ENCODE measurements at regions not wholly inside any gene's neighbourhood (a gene's known extent, or its start where the extent isn't known, plus 50 kb on each side); places are given as distances from the start of the nearest gene placed in this dataset.
A peak's percentile ranks its signal among the peaks of the same experiment; 100 is the strongest.
"Not testable (repeated sequence)": the region's sequence is repeated elsewhere in the genome, so short reads cannot be mapped to it uniquely, and the experiment has no call there.

DNA sequence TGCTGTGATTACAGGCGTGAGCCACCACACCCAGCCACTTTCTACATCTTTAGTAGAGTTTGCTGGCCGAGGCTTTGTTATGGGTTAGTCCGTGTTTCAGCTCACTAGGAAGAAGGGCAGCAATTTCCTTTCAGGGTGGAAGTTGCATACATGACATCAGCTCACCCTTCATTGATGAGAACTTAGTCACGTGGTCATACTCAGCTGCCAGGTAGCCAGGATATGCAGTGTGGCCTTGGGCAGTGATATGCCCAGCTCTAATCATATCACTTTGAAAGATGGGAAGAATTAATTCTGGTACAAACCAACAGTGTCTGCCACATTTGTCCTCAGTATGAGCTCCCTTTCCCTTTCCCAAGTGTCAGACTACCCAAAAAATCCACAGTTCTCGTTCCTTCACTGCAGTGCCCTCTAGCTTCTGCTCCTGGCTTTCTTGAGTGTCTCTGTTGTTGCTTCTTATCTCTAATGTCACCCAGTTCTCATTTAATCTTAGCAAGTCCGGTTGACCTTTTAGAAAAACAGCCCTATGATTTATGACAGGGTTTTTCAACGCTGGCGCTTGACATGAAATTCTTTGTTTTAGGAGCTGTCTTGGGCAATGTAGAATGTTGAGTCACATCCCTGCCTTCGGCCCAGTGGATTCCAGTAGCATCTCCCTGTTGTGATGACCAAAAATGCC, 108.7 kb upstream of the ITGB1 start:
- DNase-seq = peak; percentile 76

DNA sequence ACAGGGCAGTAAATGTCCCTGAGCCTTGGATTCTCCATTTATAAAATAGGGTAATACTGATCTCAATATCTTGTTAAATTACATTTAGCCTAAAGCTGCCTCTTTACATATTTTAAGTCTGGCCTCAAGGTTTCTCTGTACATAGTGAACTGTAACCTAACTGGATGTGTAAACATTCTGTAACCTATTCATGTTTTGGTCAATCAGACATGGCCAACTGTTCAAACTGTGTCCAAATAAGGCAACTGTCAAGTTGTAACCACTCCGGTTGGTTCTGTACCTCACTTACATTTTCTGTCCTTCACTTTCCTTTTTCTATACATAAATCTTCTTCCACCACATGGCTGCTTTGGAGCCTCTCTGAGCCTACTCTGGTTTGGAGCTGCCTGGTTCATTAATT, 107.1 kb upstream of the ITGB1 start:
- no peak for DNase-seq

DNA sequence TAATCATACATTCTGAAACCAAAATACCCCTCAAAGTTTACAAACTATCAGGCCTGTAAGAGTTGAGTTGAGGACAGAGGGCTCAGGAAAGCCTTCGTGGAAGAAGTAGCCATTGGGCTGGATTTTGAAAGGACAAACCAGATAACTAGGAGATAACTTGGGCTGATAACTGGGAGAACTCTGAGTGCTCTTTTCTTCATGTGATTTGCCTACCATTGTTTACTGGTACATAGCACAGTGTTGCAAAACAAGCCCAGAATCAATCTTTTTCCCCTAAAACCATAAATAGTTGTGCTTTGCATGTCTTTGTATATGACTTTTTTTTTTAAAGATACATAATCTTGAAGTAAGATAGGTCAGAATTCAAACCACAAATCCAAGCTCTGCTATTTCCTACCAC, 106.7 kb upstream of the ITGB1 start:
- no peak for DNase-seq

DNA sequence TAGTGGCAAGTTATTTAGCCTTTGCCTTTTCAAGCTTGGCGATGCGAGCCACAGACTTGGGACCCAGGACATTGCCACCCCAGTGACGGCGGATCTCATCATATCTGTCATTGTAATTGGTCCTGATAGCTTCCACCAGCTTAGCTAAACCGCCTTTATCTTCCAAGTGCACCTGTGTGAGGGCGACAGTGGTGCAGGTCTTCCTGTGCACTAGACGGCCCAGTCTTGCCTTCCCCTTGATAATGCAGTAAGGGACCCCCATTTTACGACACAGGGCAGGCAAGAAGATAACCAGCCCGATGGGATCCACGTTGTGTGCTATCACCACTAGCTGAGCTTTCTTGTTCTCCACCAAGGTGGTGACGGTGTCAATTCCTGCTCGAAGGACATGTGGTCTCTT, 99.6 kb upstream of the ITGB1 start:
- DNase-seq = no peak

DNA sequence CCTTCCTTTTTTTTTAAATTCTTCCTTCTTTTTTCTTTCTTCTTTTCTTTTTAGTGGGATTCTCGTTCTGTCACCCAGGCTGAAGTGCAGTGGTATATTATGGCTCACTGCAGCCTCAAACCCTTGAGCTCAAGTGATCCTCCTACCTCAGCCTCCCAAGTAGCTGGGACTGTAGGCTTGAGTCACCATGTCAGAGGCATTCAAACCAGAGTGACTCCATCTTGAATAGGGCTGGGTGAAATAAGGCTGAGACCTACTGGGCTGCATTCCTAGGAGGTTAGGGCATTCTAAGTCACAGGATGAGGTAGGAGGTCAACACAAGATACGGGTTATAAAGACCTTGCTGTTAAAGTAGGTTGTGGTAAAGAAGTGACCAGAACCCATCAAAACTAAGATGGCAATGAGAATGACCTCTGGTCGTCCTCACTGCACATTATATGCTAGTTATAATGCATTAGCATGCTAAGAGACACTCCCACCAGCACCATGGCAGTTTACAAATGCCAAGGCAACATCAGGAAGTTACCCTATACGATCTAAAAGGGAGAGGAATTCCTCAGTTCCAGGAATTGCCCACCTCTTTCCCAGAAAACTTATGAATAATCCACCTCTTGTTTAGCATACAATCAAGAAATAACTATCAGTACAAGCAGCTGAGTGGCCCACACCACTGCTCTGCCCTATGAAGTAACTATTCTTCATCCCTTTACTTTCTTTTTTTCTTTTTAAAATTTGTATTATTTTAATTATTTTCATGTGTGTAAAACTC, 99.0 kb upstream of the ITGB1 start:
- DNase-seq = no peak

DNA sequence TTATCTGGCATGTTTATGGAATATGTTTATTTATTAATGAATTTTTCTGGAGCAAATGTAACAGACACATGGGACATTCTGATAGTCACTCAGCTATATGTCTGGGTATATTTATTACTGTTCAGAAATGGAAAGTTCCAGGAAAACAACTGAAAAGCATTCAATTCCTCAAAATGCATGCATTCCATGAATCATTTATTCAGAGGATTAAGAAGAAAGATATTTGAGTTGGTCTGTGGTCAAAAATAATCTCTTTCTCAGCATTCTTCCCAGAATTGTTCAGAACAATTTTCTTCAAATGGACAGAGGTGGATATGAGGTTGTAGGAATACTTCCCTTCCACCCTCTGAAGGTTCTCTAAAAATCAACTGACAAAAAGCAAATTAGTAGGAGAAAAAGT, 97.6 kb upstream of the ITGB1 start:
- peak; percentile 84 for DNase-seq

DNA sequence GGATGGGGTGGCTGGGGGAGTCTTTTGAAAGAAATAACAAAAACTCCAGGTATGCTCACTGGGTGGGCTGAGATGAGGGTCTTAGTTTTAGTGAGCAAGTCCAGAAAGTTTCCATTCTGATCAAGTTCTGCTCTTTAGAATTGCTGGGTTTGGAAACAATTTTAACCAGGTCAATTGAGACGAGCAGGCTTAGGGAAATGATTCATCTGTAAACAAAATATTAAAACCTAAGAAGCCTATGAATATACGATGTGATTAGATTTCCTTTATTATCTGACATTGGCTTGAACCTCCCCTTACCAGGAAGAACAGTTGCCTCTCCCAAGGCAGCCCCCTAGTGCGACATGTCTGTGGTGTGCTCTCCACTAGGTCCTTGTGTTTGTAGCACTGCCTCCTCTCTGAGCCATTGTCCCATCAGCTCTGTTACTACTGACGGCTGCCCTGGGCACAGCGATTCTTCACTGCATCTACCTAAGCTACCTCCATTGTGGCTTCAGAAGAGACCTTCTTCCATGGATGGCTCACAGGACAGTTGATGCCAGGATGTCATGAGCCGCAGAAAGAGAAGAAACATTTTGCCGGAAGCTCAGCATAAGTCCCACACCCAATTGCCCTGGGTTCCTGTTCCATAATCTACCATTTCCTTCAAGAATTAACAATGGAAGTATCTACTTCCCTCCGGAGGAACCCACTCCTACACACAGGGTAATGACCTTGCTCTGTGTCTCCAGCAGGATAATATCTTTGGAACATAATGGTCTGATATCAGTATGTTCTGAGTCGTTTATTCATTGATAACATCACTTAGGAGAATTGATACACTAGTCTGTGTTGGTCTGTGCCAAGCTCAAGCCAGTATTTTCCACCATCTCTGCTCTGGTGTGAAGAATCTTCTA, 95.1 kb upstream of the ITGB1 start:
- DNase-seq = no peak

DNA sequence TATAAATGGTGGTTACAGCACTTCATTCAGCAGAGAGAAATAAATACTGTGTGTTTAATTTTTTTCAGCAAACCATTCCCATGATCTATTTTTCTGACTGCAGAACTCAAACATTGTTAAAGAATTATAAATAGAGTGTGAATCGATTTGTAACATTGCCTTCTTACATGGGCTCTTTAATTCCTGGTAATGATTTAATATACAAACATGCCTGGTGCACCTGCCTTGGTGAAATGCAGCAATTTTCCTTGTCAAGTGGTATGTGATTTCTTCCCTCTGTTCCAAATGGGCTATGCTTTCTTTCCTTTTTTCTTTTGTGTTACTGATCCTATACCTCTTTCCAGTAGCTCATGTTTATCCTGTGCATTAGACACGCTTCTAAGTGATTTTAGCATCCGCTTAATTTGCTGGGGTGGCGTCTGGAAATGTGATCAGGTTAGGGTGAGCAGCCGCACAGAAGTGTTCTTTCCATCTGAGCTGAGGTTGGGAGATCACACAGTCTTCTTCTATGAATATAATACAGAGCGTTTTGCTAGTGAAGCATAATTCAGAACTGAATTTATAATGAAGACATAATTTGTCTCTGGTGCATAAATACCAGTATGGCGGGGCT, 94.3 kb upstream of the ITGB1 start:
- no peak for DNase-seq

DNA sequence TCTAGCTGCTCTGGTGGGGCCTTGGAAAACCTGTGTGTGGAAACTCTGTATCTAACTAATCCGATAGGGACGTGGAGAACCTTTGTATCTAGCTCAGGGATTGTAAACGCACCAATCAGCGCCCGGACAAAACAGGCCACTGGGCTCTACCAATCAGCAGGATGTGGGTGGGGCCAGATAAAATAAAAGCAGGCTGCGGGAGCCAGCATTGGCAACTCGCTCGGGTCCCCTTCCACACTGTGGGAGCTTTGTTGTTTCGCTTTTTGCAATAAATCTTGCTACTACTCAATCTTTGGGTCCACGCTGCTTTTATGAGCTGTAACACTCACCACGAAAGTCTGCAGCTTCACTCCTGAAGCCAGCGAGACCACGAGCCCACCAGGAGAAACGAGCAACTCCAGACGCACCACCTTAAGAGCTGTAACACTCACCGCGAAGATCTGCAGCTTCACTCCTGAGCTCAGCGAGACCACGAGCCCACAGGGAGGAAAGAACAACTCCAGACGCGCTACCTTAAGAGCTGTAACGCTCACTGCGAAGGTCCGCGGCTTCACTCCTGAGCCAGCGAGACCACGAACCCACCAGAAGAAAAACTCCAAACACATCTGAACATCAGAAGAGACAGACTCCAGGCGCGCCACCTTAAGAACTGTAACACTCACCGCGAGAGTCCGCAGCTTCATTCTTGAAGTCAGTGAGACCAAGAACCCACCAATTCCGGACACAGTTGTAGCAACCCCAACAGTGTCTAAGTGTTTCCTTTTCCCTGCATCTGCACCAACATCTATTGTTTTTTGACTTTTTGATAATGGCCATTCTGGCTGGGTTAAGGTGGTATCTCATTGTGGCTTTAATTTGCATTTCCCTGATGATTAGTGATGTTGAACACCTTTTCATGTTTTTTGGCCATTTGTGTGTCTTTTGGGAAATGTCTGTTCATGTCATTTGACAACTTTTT, 92.2 kb upstream of the ITGB1 start:
- DNase-seq = not testable (repeated sequence)

DNA sequence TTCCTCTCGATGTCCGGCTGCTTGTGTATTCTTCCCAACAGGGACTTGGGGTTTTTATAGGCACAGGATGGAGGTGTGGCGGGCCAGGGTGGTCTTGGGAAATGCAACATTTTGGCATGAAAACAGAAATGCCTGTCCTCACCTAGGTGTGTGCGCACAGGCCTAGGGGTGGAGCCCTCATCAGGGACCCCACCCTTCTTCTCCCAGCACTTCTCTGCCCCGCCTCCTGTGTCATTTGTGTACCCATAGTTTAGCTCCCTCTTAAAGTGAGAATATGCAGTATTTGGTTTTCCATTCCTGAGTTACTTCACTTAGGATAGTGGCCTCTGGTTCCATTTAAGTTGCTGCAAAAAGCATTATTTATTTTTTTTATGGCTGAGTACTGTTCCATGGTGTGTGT, 90.2 kb upstream of the ITGB1 start:
- DNase-seq = no peak

DNA sequence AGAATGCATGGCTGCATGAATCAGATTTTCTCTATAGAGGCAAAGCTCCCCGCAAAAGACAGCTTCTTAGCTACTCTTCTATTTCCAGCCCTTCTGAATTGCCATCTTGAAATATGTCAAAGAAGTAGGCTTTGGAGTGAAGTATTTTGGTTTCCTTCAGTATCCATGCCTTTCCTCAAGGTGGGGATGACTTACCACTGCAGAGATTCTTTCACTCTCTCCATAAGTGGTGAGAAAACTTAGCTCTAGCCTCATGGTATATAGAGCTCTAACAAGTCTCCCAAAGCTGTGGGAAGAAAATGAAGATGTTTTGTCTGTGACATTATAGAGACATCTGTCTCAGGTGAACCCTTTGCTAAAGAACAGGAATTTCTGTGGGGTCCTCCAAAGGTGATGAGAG, 89.6 kb upstream of the ITGB1 start:
- DNase-seq = no peak

DNA sequence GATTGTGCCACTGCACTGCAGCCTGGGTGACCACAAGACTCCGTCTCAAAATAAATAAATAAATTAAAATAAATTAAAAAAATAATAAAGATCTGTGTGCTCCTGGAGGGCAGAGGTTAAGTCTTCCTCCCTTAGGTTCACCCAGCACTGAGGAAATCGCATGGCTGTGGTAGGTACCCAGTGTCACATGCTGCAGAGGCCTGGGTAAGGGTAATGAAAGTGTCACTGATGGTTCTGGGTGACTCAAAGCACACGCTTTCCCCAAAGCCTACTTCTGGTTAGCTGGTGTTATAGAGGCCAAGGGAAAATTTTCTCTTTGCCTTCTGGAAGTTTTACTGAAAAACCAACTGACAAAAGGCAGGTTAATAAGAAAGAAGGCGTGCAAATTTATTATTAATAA, 88.8 kb upstream of the ITGB1 start:
- DNase-seq = no peak

DNA sequence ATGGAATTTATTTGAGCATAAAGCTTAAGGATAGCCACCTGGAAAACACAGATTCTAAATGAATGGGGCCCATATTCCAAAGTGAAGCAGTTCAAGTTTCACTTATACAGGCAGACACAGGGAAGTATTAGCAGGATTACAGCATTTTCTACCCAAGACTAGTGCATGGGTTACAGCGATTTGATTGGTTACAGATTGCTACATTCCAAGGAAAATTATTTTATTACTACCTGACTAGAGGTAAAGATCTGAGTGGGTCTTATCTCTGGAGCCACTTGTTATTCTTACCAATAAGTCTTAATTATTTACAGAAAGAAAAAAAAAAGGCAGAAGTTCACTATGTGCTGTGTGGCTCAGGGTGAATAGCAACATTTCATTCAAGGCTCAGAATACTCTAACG, 87.4 kb upstream of the ITGB1 start:
- DNase-seq = no peak

DNA sequence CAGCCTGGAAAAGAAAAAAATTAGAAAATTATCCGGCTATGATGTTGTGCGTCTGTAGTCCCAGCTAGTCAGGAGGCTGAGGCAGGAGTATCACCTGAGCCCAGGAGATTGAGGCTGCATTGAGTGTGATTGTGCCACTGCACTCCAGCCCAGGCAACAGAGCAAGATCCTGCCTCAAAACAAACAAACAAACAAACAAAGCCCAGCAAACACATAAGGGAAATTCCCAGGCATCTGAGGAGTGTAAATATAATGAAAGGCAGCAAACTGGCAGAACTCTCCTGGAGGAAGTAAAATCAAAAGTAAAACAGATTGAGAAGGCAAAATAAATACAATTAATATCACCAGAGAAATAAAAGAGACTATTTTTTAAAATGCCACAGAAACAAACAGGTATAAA, 84.5 kb upstream of the ITGB1 start:
- no peak for DNase-seq

DNA sequence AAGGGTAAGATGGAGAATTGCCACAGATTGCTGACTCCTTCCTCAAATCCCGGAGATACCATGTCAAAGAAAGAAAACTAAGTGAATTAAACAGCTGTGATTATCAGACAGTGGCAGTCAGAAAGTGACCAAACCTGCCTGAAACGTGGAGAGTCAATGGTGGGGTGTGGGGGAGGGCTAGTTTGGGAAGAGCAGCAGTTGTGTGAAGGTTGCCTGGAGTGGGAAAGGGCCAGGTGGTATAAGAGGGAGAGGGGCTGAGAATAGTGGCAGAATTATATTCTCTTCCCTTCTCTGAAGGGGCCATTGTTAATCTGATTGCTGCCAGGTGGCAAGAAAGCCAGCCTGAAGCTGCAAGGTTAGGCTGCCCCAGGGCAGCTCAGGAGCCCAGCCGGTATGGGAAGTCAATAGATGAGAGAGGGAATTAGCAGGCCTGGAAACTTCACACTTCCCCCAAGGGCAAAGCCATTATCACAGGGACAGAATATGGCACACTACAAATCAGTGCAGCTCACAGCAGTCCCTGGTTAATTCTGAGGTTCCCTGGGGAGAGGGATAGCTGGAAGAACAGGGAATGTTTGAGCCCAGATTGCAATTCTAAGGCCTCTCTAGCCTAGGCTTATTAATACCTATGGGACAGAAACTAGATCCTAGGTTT, 83.9 kb upstream of the ITGB1 start:
- DNase-seq = no peak

DNA sequence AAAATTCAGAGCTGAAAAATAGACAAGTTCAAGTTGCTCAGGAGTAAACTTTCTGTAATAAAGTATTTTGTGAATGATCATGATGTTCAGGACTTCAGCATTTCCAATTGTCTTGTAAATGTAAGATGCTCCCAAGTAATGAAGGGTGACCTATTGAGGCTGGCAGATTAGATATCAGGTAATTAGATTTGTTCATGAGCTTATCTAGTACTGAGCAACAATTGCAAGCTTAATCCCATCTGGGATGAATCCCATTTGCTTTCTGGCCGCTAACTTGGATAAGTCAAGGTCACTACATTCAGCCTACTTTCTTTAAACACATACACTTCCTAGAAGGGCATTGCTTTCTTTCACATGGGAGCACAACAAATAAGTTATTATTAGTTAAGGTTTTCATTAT, 82.4 kb upstream of the ITGB1 start:
- no peak for DNase-seq

DNA sequence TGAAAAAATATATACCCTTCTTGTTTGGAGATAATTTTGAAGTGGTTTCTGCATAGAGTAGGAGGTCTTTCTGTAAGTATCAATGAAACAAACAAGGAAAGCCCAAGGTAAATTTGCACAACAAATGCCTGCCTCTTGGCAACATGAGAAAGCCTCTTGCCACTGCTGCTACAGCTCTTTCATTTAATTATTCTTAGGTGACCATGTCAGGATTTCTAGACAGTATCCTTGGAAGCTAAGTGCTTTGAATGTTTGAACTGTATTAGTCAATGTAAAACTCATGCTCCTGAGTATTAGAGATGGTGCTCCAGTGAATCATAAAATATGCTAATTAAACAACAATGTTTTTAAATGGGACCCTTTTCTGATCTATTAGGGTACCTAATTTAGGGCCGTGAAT, 81.2 kb upstream of the ITGB1 start:
- DNase-seq = no peak

DNA sequence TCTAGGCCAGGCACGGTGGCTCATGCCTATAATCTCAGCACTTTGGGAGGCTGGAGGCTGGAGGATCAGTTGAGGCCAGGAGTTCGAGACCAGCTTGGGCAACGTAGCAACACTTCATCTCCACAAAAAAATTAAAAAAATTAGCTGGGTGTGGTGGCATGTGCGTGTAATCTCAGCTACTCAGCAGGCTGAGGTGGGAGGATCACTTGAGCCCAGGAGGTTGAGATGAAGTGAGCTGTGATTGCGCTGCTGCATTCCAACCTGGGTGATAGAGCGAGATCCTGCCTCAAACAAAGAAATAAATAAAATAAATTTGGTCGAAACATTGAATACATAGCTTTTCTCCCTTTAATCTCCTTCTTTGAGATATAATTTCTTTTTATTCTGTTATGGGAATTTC, 80.6 kb upstream of the ITGB1 start:
- DNase-seq = no peak

DNA sequence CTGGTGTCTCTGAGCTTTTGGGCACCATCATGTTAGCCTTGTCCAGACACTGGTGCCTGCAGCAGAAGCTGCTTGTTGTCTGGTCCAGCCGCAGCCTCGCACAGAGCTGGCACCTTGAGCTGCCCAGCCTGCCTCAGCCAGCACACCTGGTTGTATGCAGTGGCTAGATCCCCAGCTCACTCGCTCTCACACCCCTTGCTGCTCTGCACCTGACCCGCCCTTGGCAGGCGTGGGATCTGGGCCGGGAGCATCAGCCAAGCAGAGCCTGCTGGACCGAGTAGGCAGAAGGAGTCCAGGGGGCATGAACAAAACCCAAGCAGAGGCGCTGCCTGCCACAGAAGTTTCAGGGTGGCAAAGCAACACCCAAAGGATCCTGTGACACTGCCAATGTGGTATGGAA, 79.7 kb upstream of the ITGB1 start:
- no peak for DNase-seq

DNA sequence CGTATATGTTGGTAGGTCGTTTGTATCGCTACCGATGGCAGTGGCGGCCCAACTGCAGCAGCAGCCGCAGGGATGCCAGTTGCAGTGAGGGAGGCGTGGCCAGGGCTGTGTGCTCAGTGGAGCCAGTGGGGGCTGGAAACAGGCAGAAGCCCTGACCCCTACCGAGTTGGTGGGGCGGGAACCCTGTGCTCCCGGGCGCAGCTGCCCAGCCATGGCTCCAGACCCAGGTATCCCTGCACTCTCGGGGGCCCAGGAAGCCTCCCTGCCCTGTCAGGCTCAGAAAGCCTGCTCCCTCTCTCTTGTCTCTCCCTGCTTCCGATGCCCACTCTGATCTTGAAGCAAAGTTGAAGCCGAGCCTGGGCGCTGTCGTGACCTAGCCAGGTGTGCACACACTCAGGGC, 78.6 kb upstream of the ITGB1 start:
- no peak for DNase-seq

DNA sequence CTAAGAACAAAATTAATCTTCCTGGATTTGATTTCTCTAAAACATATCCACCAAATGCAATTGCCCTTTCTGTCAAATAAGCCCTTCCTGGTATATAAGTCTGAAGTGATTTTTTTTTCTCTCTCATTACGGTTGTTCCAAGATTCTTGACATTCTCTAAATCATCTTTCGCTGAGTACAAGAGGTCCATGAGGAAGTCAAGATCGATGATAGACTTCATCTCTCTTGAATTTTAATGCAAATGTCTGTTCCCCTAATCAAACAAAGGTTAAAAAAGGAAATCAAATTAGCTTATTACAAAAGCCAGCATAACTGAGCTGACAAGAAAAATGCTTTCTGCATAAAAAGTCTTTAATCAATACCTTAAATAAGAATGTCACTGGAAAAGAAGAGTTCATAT, 77.4 kb upstream of the ITGB1 start:
- no peak for DNase-seq

DNA sequence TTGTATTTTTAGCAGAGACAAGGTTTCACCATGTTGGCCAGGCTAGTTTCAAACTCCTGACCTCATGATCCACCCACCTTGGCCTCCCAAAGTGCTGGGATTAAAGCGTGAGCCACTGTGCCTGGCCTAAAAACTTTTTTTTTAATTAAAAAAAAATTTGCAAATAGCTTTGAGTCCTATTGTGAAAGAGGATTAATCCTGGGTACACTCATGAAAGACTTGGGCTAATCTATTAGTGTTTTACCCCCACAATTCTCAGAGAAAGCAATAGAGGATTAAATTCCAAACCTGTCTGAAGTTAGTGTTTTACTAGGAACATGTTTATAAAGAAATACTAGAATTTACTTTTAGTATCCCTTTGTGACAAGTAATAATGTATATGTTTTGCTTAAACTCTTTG, 76.9 kb upstream of the ITGB1 start:
- DNase-seq = no peak
